ENCODE measurements at regions not wholly inside any gene's neighbourhood (a gene's known extent, or its start where the extent isn't known, plus 50 kb on each side); places are given as distances from the start of the nearest gene placed in this dataset.

GRCh38 chrX:39730662-39731329 is 367.0 kb downstream of the BCOR start (continued):
- TF ChIP-seq SALL2 (tag by site-specific recombination; IDR thresholded peaks at IDR 0.05; ENCODE audit: borderline replicate concordance): no peak
- no peak for TF ChIP-seq ZNF157 (tag by site-specific recombination; IDR thresholded peaks at IDR 0.05)
- no peak for TF ChIP-seq ZNF785 (tag by site-specific recombination; IDR thresholded peaks at IDR 0.05)
- peak; percentile 54; the same call in 1 of the 2 replicates for TF ChIP-seq MEIS1 (CRISPR knock-in tag; IDR thresholded peaks at IDR 0.05; ENCODE audit: borderline replicate concordance)
- TF ChIP-seq ZNF792 (tag by site-specific recombination; IDR thresholded peaks at IDR 0.05): no peak
- TF ChIP-seq YY1 (tag by site-specific recombination; IDR thresholded peaks at IDR 0.05): no peak
- no peak for TF ChIP-seq ZNF488 (tag by site-specific recombination; IDR thresholded peaks at IDR 0.05)
- no peak for TF ChIP-seq ZNF513 (tag by site-specific recombination; IDR thresholded peaks at IDR 0.05)
- no peak for TF ChIP-seq ZNF202 (tag by site-specific recombination; IDR thresholded peaks at IDR 0.05; ENCODE audit: borderline replicate concordance)
- TF ChIP-seq ZXDB (tag by site-specific recombination; IDR thresholded peaks at IDR 0.05): no peak
- TF ChIP-seq GLIS1 (tag by site-specific recombination; IDR thresholded peaks at IDR 0.05): no peak; the same call in 1 of the 2 replicates
- no peak for TF ChIP-seq ELK4 (IDR thresholded peaks at IDR 0.05; ENCODE audit: borderline replicate concordance, low read depth, low read length)
- no peak for TF ChIP-seq ZNF140 (tag by site-specific recombination; IDR thresholded peaks at IDR 0.05)
- TF ChIP-seq ZNF768 (tag by site-specific recombination; IDR thresholded peaks at IDR 0.05): no peak
- TF ChIP-seq HOXC10 (CRISPR knock-in tag; IDR thresholded peaks at IDR 0.05): no peak
- no peak for TF ChIP-seq ZNF639 (tag by site-specific recombination; IDR thresholded peaks at IDR 0.05)
- TF ChIP-seq ZNF2 (tag by site-specific recombination; IDR thresholded peaks at IDR 0.05): no peak
- TF ChIP-seq ZNF292 (tag by site-specific recombination; IDR thresholded peaks at IDR 0.05; ENCODE audit: borderline replicate concordance, low read depth): no peak
- peak; percentile 36 for TF ChIP-seq ZBTB8A (tag by site-specific recombination; IDR thresholded peaks at IDR 0.05)
- TF ChIP-seq ZNF555 (tag by site-specific recombination; conservative IDR thresholded peaks at IDR 0.05): no peak
- 0 out of 2 replicates have a peak, but pooled peaks have one; percentile 26 for TF ChIP-seq ZEB2 (tag by site-specific recombination; IDR thresholded peaks at IDR 0.05)
- no peak for TF ChIP-seq ZNF626 (tag by site-specific recombination; IDR thresholded peaks at IDR 0.05)
- no peak for TF ChIP-seq ZNF280D (tag by site-specific recombination; IDR thresholded peaks at IDR 0.05)
- no peak for TF ChIP-seq ZNF692 (tag by site-specific recombination; IDR thresholded peaks at IDR 0.05)
- no peak for TF ChIP-seq ZNF366 (tag by site-specific recombination; conservative IDR thresholded peaks at IDR 0.05)
- peak; percentile 60; the same call in 1 of the 2 replicates for TF ChIP-seq TCF7L2 (IDR thresholded peaks at IDR 0.05; ENCODE audit: borderline replicate concordance, low read depth, low read length)
- peak; percentile 88 for TF ChIP-seq ZIC2 (tag by site-specific recombination; IDR thresholded peaks at IDR 0.05)
- no peak for TF ChIP-seq ZNF830 (tag by site-specific recombination; IDR thresholded peaks at IDR 0.05; ENCODE audit: low read depth)
- 0 out of 2 replicates have a peak, but pooled peaks have one; percentile 34 for TF ChIP-seq ZNF423 (tag by site-specific recombination; IDR thresholded peaks at IDR 0.05)
- no peak for TF ChIP-seq ZSCAN5A (tag by site-specific recombination; IDR thresholded peaks at IDR 0.05)

All from HEK293 (cell line).